Erythroblast (primary cell): ENCODE measurements at regions not wholly inside any gene's neighbourhood (a gene's known extent, or its start where the extent isn't known, plus 50 kb on each side); places are given as distances from the start of the nearest gene placed in this dataset.

Source experiments
- GATA1 ChIP-seq: IDR thresholded peaks from 2 replicates; pipeline ENCODE4 v1.6.1; 2011; ENCODE audit warnings: low read depth, mild to moderate bottlenecking, control low read depth, low read length, moderate library complexity
- POLR2A ChIP-seq: IDR thresholded peaks from 2 replicates; pipeline ENCODE4 v1.6.1; 2011; ENCODE audit warnings: mild to moderate bottlenecking, low read length

DNA sequence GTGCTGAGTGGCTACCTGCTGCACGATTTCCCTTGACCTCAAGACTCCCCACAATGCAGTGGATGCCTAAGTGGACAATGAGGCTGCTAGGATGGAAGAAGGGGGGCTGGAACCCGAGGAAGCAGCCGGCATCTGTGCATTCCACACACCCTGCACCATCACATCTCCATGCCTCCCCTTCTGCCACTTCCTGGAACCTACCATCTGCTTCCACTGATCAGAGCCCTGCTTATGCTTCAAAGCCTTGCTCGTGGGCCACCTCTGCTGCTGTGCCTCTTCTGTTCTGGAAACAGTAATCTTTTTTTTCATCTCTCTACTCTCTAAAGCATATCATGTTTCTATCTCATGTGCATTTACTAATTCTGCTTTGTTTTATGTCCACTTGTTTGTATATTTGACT lies 66.2 kb upstream of the WDR26 start:
- TF ChIP-seq POLR2A (no peak), GATA1 (no peak)
